H1 (cell line): ENCODE measurements at regions not wholly inside any gene's neighbourhood (a gene's known extent, or its start where the extent isn't known, plus 50 kb on each side); places are given as distances from the start of the nearest gene placed in this dataset.
"Not testable (repeated sequence)": the region's sequence is repeated elsewhere in the genome, so short reads cannot be mapped to it uniquely, and the experiment has no call there.

Experiments
- CTCF ChIA-PET: fragments of 300-600 bp; sonication (Branson Sonifier 250); formaldehyde crosslinking; loops from one replicate; lab custom pipeline; 2021; ENCODE audit not compliant: partially characterized antibody; lab: Charles Lee
- POLR2A ChIA-PET: fragments of 300-600 bp; sonication (Branson Sonifier 250); formaldehyde crosslinking; loops from one replicate; lab custom pipeline; 2021; ENCODE audit warnings: inconsistent platforms; ENCODE audit not compliant: partially characterized antibody; lab: Charles Lee
- DNase-seq, 2 experiments: peaks; one replicate each; pipeline versions ENCODE4 v3.0.0 to v3.0.0-alpha.2; 2010 to 2022; ENCODE audit warnings: low spot score in 2 of 2, low read depth in 1 of 2, mixed read lengths in 1 of 2
- FAIRE-seq: peaks from 2 replicates; lab custom pipeline; 2011; peaks lifted over from hg19 to GRCh38; lab: Jason Lieb, UNC
- H2AFZ ChIP-seq: 2 replicates; pipeline ENCODE4 v1.8.1; 2012; ENCODE audit warnings: low read length, inconsistent platforms
- H2AK5ac ChIP-seq: 2 replicates; pipeline ENCODE4 v1.6.1; 2013; ENCODE audit warnings: low read depth, low read length
- H2BK120ac ChIP-seq: replicated peaks from 2 replicates; pipeline ENCODE3; 2013; ENCODE audit warnings: low read depth, low read length, inconsistent platforms
- H2BK12ac ChIP-seq: 2 replicates; pipeline ENCODE4 v1.6.1; 2013; ENCODE audit warnings: low read depth, low read length
- H2BK15ac ChIP-seq: 2 replicates; pipeline ENCODE4 v1.6.1; 2013; ENCODE audit warnings: low read length
- H2BK20ac ChIP-seq: 2 replicates; pipeline ENCODE4 v1.6.1; 2013; ENCODE audit warnings: low read length
- H2BK5ac ChIP-seq: 2 replicates; pipeline ENCODE4 v1.6.1; 2013; ENCODE audit warnings: low read depth, low read length
- H3K14ac ChIP-seq: 2 replicates; pipeline ENCODE4 v1.6.1; 2013; ENCODE audit warnings: inconsistent platforms; ENCODE audit not compliant: insufficient read length
- H3K18ac ChIP-seq: 2 replicates; pipeline ENCODE4 v1.6.1; 2013; ENCODE audit warnings: low read length; ENCODE audit errors: extremely low read depth
- H3K23ac ChIP-seq: 2 replicates; pipeline ENCODE4 v1.6.1; 2013; ENCODE audit warnings: inconsistent platforms; ENCODE audit not compliant: insufficient read length
- H3K23me2 ChIP-seq: 2 replicates; pipeline ENCODE4 v1.6.1; 2013; ENCODE audit warnings: low read depth, low read length
- H3K27ac ChIP-seq: 2 replicates; pipeline ENCODE4 v1.6.1; 2011; ENCODE audit warnings: low read depth, low read length, inconsistent platforms
- H3K27me3 ChIP-seq, 4 experiments: replicated peaks in 1 of 4; 1 replicate in 1 of 4; 2 replicates in 3 of 4; pipeline versions ENCODE4 v1.6.1 to v1.8.1; 2011 to 2013; ENCODE audit warnings: low read length in 3 of 4, mild to moderate bottlenecking in 3 of 4, inconsistent platforms in 2 of 4, mixed read lengths in 2 of 4, moderate library complexity in 1 of 4; ENCODE audit not compliant: control insufficient read depth in 3 of 4, insufficient read depth in 3 of 4; ENCODE audit errors: extremely low read depth in 1 of 4
- H3K36me3 ChIP-seq, 4 experiments: 2 replicates each; pipeline versions ENCODE4 v1.6.1 to v1.8.1; 2011 to 2013; ENCODE audit warnings: mild to moderate bottlenecking in 4 of 4, low read length in 3 of 4, moderate library complexity in 2 of 4, control low read depth in 1 of 4, inconsistent platforms in 1 of 4; ENCODE audit not compliant: insufficient read depth in 4 of 4, control insufficient read depth in 2 of 4
- H3K4ac ChIP-seq: replicated peaks from 2 replicates; pipeline ENCODE3; 2013; ENCODE audit warnings: low read length, low read depth, mixed read lengths, inconsistent platforms; ENCODE audit not compliant: insufficient read length
- H3K4me1 ChIP-seq, 4 experiments: replicated peaks in 1 of 4; 1 replicate in 1 of 4; 2 replicates in 3 of 4; pipeline versions ENCODE4 v1.6.1 to v1.8.1; 2011 to 2013; ENCODE audit warnings: low read length in 3 of 4, inconsistent platforms in 2 of 4, mixed read lengths in 1 of 4; ENCODE audit not compliant: insufficient read depth in 4 of 4, control insufficient read depth in 3 of 4
- H3K4me2 ChIP-seq, 2 experiments: 2 replicates each; pipeline versions ENCODE4 v1.6.1 to v1.8.1; 2011 to 2013; ENCODE audit warnings: low read depth in 2 of 2, low read length in 2 of 2, control low read depth in 1 of 2, inconsistent platforms in 1 of 2, mild to moderate bottlenecking in 1 of 2; ENCODE audit not compliant: insufficient read depth in 1 of 2
- H3K4me3 ChIP-seq, 4 experiments: fragments of 200-600, 300-600 bp in 1 of 4; sonication (generic), shearing (Covaris generic), sonication (Bioruptor Twin) in 1 of 4; 2 replicates each; pipeline versions ENCODE4 v1.5.1 to v1.8.1; 2011 to 2016; ENCODE audit warnings: low read length in 4 of 4, low read depth in 3 of 4, control low read depth in 2 of 4, inconsistent platforms in 2 of 4, mild to moderate bottlenecking in 2 of 4, mixed read lengths in 1 of 4, moderate library complexity in 1 of 4; ENCODE audit not compliant: insufficient read depth in 2 of 4; ENCODE audit errors: extremely low read depth in 1 of 4
- H3K56ac ChIP-seq: replicated peaks from 2 replicates; pipeline ENCODE3; 2013; ENCODE audit warnings: low read depth, mild to moderate bottlenecking, mixed read lengths, low read length, inconsistent platforms; ENCODE audit not compliant: insufficient read length
- H3K79me1 ChIP-seq: 2 replicates; pipeline ENCODE4 v1.6.1; 2013; ENCODE audit warnings: low read depth, low read length, control low read depth
- H3K79me2 ChIP-seq, 2 experiments: 2 replicates each; pipeline versions ENCODE4 v1.6.1 to v1.8.1; 2012 to 2013; ENCODE audit warnings: low read length in 2 of 2, mild to moderate bottlenecking in 2 of 2, inconsistent platforms in 1 of 2; ENCODE audit not compliant: insufficient read depth in 2 of 2, control insufficient read depth in 1 of 2
- H3K9ac ChIP-seq, 4 experiments: replicated peaks in 1 of 4; 1 replicate in 1 of 4; 2 replicates in 3 of 4; pipeline versions ENCODE4 v1.6.1 to v1.8.1; 2011 to 2013; ENCODE audit warnings: low read depth in 3 of 4, low read length in 3 of 4, control low read depth in 2 of 4, mild to moderate bottlenecking in 2 of 4, moderate library complexity in 2 of 4, inconsistent platforms in 1 of 4; ENCODE audit errors: extremely low read depth in 1 of 4
- H3K9me3 ChIP-seq, 2 experiments: 2 replicates each; pipeline versions ENCODE4 v1.6.1 to v1.8.1; 2012 to 2013; ENCODE audit warnings: mild to moderate bottlenecking in 2 of 2, moderate library complexity in 2 of 2, control low read depth in 1 of 2, inconsistent platforms in 1 of 2, low read depth in 1 of 2, low read length in 1 of 2, mixed read lengths in 1 of 2; ENCODE audit not compliant: insufficient read depth in 2 of 2
- H4K20me1 ChIP-seq, 2 experiments: replicated peaks in 1 of 2; 2 replicates each; pipeline versions ENCODE3 to v1.8.1; 2011 to 2013; ENCODE audit warnings: inconsistent platforms in 2 of 2, low read length in 2 of 2, mild to moderate bottlenecking in 1 of 2; ENCODE audit not compliant: insufficient read depth in 2 of 2, control insufficient read depth in 1 of 2
- H4K5ac ChIP-seq: 2 replicates; pipeline ENCODE4 v1.6.1; 2013; ENCODE audit warnings: low read length, low read depth, mixed read lengths, inconsistent platforms; ENCODE audit not compliant: insufficient read length
- H4K8ac ChIP-seq: 2 replicates; pipeline ENCODE4 v1.8.0; 2013; ENCODE audit warnings: mild to moderate bottlenecking, moderate library complexity, low read length, inconsistent platforms; ENCODE audit not compliant: insufficient read depth; ENCODE audit errors: extremely low read depth
- H4K91ac ChIP-seq: replicated peaks from 2 replicates; pipeline ENCODE3; 2013; ENCODE audit warnings: low read length, mixed read lengths, inconsistent platforms; ENCODE audit not compliant: insufficient read length
- WGBS, 2 experiments: shearing (Covaris generic) in 1 of 2; methylation state at CpG; one replicate each; pipeline versions ENCODE4 v1.1.6 to v1.1.7; 2013 to 2015; ENCODE audit warnings: low lambda C conversion rate in 2 of 2, mixed read lengths in 2 of 2, inconsistent platforms in 1 of 2, low coverage in 1 of 2, missing lambda C conversion rate in 1 of 2; ENCODE audit not compliant: insufficient replicate concordance in 2 of 2, insufficient coverage in 1 of 2, insufficient read length in 1 of 2; ENCODE audit errors: extremely low coverage in 1 of 2, missing lambda C conversion rate in 1 of 2; 5-methylcytosine and 5-hydroxymethylcytosine counted together

GRCh38 chr6:139953780-139954179 lies 579.3 kb upstream of the CITED2 start:
- H4K8ac ChIP-seq, H2BK5ac ChIP-seq, H2BK15ac ChIP-seq, H3K56ac ChIP-seq, H2BK120ac ChIP-seq, H3K27ac ChIP-seq, H3K9me3 ChIP-seq, H3K23ac ChIP-seq, H3K79me1 ChIP-seq, H3K4me2 ChIP-seq, POLR2A ChIA-PET, H4K5ac ChIP-seq, H3K36me3 ChIP-seq, H4K20me1 ChIP-seq, H4K91ac ChIP-seq, H3K79me2 ChIP-seq, H2AK5ac ChIP-seq, H2BK12ac ChIP-seq, H3K9ac ChIP-seq, H3K4ac ChIP-seq, H3K4me1 ChIP-seq, H3K23me2 ChIP-seq, H3K27me3 ChIP-seq, CTCF ChIA-PET, H3K14ac ChIP-seq, DNase-seq, H3K4me3 ChIP-seq, H3K18ac ChIP-seq, H2BK20ac ChIP-seq, FAIRE-seq, H2AFZ ChIP-seq: not testable (repeated sequence)
- WGBS, 2 experiments = 98% methylated on average over 11 of the region's 11 CpGs; no CpG with 5 or more reads in 1 of the 2 experiments
